GM19463 (cell line): ENCODE measurements at regions not wholly inside any gene's neighbourhood (a gene's known extent, or its start where the extent isn't known, plus 50 kb on each side); places are given as distances from the start of the nearest gene placed in this dataset.
"Not testable (repeated sequence)": the region's sequence is repeated elsewhere in the genome, so short reads cannot be mapped to it uniquely, and the experiment has no call there.

ENCODE experiments used
- ATAC-seq: cut with Tn5 transposase; IDR thresholded peaks from one replicate; pipeline ENCODE4 v1.9.1; 2021; ENCODE audit warnings: mild to moderate bottlenecking, moderate library complexity; ENCODE audit not compliant: unreplicated experiment

- not testable (repeated sequence) for ATAC-seq
Measured at GRCh38 chr4:183044924-183045640, 54.0 kb upstream of the WWC2 start.

- no peak for ATAC-seq
Measured at GRCh38 chr4:183038436-183038835, 60.6 kb upstream of the WWC2 start.

GRCh38 chr4:183035726-183036415 is 63.2 kb upstream of the WWC2 start:
- ATAC-seq = no peak

GRCh38 chr4:183035256-183035655 is 63.8 kb upstream of the WWC2 start:
- ATAC-seq = no peak

- no peak for ATAC-seq
Measured at GRCh38 chr4:183030823-183031222, 68.2 kb upstream of the WWC2 start.

- no peak for ATAC-seq
Measured at GRCh38 chr4:183030309-183030708, 68.7 kb upstream of the WWC2 start.

GRCh38 chr4:183029365-183029764 is 69.7 kb upstream of the WWC2 start:
- ATAC-seq = no peak

- ATAC-seq = no peak
Measured at GRCh38 chr4:183026701-183027100, 72.4 kb upstream of the WWC2 start.

GRCh38 chr4:183022617-183023016 is 76.4 kb upstream of the WWC2 start:
- ATAC-seq = no peak

- no peak for ATAC-seq
Measured at GRCh38 chr4:183017962-183018361, 81.1 kb upstream of the WWC2 start.

- no peak for ATAC-seq
Measured at GRCh38 chr4:183014361-183015084, 84.5 kb upstream of the WWC2 start.

- ATAC-seq = no peak
Measured at GRCh38 chr4:183013730-183014002, 85.4 kb upstream of the WWC2 start.

GRCh38 chr4:183012879-183013729 is 86.0 kb upstream of the WWC2 start:
- ATAC-seq = no peak

GRCh38 chr4:183011213-183011907 is 87.7 kb upstream of the WWC2 start:
- ATAC-seq = no peak

- ATAC-seq = no peak
Measured at GRCh38 chr4:183008492-183008891, 90.6 kb upstream of the WWC2 start.

GRCh38 chr4:183004370-183004769 is 87.2 kb upstream of the DCTD start:
- ATAC-seq = not testable (repeated sequence)

- ATAC-seq = no peak
Measured at GRCh38 chr4:182994171-182994570, 77.0 kb upstream of the DCTD start.

- peak; percentile 72 for ATAC-seq
Measured at GRCh38 chr4:182978152-182978827, 61.1 kb upstream of the DCTD start.

GRCh38 chr4:182975806-182976205 is 58.6 kb upstream of the DCTD start:
- peak; percentile 66 for ATAC-seq

GRCh38 chr4:182973941-182974340 is 56.8 kb upstream of the DCTD start:
- ATAC-seq = no peak
